ENCODE measurements at regions not wholly inside any gene's neighbourhood (a gene's known extent, or its start where the extent isn't known, plus 50 kb on each side); places are given as distances from the start of the nearest gene placed in this dataset.

DNA sequence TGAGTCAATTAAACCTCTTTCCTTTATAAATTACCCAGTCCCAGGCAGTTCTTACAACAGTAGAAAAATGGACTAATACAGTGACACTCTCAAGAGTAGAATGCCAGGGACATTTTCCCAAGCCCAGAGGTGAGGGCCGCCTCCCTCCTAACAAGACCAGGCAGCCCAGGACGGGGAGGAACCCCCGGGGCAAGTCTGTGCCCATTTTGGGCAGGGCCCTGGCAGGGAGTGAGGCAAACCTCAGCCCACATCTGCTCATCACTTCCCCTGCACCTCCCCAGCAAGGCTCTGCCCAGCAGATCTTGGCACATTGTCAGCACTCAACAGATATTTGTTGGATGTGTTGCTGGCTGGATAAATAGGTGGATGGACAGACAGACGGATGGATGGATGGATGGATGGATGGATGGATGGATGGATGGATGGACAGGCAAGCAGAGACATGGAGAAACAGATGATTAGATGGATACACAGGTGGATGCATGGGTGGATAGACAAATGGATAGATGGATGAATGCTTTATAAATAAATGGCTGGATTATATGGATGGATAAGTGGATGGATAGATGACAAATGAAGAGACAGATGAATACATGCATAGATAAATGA lies 271.3 kb downstream of the PARN start:
- no peak for DNase-seq (ENCODE audit: low spot score in 2 of 2)

DNA sequence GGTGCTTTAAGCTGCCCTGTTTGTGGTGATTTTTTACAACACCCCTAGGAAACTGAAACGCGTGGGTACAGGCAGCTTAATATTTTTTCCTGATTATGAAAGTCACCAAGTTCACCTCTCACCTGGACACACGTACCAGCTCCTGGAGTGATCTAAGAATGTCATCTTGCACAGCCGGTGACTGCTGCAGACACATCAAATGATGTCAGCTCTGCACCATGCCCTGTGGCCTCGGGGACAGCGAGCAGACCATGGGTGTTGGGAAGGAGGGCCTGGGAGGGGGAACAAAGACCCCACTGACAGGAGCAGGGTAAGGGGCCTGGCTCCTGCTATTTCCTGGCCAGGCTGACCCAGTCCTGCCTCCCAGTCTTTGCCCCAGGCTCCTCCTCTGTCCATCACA lies 272.7 kb downstream of the PARN start:
- no peaks in the 10 kb centered on the region for H3K9me3 ChIP-seq
- H3K4me1 ChIP-seq, result no peaks in the 10 kb centered on the region
- intact Hi-C loops (cut with DNase I), result no loop called here
- no peak overlapping the region for H3K4me3 ChIP-seq
- TF ChIP-seq, protein P1, sequence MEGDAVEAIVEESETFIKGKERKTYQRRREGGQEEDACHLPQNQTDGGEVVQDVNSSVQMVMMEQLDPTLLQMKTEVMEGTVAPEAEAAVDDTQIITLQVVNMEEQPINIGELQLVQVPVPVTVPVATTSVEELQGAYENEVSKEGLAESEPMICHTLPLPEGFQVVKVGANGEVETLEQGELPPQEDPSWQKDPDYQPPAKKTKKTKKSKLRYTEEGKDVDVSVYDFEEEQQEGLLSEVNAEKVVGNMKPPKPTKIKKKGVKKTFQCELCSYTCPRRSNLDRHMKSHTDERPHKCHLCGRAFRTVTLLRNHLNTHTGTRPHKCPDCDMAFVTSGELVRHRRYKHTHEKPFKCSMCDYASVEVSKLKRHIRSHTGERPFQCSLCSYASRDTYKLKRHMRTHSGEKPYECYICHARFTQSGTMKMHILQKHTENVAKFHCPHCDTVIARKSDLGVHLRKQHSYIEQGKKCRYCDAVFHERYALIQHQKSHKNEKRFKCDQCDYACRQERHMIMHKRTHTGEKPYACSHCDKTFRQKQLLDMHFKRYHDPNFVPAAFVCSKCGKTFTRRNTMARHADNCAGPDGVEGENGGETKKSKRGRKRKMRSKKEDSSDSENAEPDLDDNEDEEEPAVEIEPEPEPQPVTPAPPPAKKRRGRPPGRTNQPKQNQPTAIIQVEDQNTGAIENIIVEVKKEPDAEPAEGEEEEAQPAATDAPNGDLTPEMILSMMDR (IDR thresholded peaks at IDR 0.05), result no peak
- H3K27me3 ChIP-seq, result no peaks in the 10 kb centered on the region
- no peaks in the 10 kb centered on the region for H3K36me3 ChIP-seq
- H3K27ac ChIP-seq, result no peak overlapping the region
- no peak for DNase-seq (ENCODE audit: low spot score in 2 of 2)

More for the DNA sequence above, 271.3 kb downstream of the PARN start:
- Histone ChIP-seq H3K27ac (no peak overlapping the region), H3K4me1 (peaks cover 0 to 3% of the 10 kb centered on the region in 2 donors), H3K9me3 (no peaks in the 10 kb centered on the region), H3K4me3 (no peak overlapping the region), H3K36me3 (no peaks in the 10 kb centered on the region), H3K27me3 (no peaks in the 10 kb centered on the region)
- intact Hi-C loops (cut with DNase I), result no loop called here
- TF ChIP-seq, protein P1 (IDR thresholded peaks at IDR 0.05), result no peak

DNA sequence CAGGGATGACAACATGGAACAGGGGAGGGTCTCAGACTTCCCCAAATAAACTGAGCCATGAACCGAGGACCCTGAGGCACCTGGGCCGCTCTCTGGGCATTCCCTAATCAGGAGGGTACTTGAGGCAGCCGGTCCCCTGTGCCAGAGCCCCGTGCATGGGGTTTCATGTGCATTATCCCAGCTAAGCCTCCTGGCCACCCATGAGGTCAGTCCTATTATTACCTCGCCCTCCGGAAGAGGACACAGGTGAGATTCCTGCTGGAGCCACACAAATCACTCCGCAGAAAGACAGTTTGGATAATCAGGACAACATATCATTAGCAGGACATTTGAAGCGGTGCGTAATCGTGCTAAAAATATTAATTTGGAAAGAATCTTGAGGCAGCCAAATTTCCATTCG lies 274.0 kb downstream of the PARN start:
- H3K9me3 ChIP-seq, result no peaks in the 10 kb centered on the region
- H3K27me3 ChIP-seq, result no peaks in the 10 kb centered on the region
- no peak for DNase-seq (ENCODE audit: low spot score in 2 of 2)
- intact Hi-C loops (cut with DNase I), result no loop called here
- H3K4me1 ChIP-seq, result no peaks in the 10 kb centered on the region
- TF ChIP-seq, protein P1 (IDR thresholded peaks at IDR 0.05), result no peak
- H3K4me3 ChIP-seq, result no peak overlapping the region
- no peaks in the 10 kb centered on the region for H3K36me3 ChIP-seq
- H3K27ac ChIP-seq, result no peak overlapping the region

DNA sequence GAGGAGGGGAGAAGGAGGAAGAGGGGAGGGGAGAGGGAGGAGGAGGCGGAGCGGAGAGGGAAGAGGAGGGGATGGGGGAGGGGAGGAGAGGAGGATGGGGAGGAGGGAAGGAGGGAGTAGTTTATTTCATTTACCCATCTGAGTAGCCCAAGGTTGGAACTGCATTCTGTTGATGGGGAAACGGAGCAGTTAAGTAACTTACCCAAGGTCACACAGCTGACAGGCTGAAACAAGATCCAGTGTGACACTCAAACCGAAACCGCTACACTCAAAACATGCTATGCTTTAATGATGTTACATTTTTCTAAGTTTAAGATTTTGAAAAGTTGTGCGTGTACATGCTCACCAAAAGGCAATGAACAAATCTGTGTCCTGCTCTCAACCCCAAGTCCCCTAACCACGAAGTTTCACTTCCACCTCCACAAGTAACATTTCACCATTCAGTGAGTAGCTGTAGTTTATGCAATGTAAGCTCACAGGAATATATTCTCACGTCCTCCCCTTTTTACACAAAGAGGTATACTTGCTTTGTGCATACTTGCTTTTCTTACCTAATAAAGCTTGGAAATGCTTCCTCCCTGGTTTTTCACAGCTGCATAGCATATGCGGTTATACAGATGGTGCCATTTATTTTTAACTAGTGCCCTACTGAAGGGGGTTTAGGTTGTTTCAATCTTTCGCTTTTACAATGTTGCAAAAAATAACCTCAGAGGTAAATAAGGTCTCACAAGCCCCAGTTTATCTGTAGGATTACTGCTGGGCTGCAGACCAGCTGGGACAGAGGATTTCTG lies 275.3 kb downstream of the PARN start:
- H3K4me1 ChIP-seq, result no peaks in the 10 kb centered on the region

DNA sequence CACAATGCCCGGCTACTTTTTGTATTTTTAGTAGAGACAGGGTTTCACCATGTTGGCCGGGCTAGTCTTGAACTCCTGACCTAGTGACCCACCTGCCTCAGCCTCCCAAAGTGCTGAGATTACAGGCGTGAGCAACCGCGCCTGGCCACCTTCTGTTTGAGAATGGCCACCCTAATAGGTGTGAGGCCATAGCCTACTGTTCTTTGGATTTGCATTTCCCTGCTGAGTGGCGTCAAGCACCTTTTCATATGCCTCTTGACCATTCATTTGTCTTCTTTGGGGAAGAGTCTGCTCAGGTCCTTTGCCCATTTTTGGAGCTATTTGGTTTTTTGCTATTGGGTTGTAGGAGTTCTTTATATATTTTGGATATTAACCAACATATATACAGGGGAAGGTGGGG lies 276.7 kb downstream of the PARN start:
- intact Hi-C loops (cut with DNase I), result no loop called here
- Histone ChIP-seq H3K36me3 (no peaks in the 10 kb centered on the region), H3K27me3 (no peaks in the 10 kb centered on the region), H3K4me3 (no peak overlapping the region), H3K4me1 (no peaks in the 10 kb centered on the region), H3K27ac (no peak overlapping the region), H3K9me3 (no peaks in the 10 kb centered on the region)
- DNase-seq (ENCODE audit: low spot score in 2 of 2), result no peak
- TF ChIP-seq, protein P1 (IDR thresholded peaks at IDR 0.05), result no peak

More for the DNA sequence above, 275.3 kb downstream of the PARN start:
- intact Hi-C loops (cut with DNase I), result no loop called here
- Histone ChIP-seq H3K36me3 (no peaks in the 10 kb centered on the region), H3K27me3 (no peaks in the 10 kb centered on the region), H3K9me3 (no peaks in the 10 kb centered on the region), H3K27ac (no peak overlapping the region), H3K4me3 (no peak overlapping the region)
- no peak for DNase-seq (ENCODE audit: low spot score in 2 of 2)
- TF ChIP-seq, protein P1 (IDR thresholded peaks at IDR 0.05), result no peak
